Psoas muscle (tissue), 7 donors: ENCODE measurements at regions not wholly inside any gene's neighbourhood (a gene's known extent, or its start where the extent isn't known, plus 50 kb on each side); places are given as distances from the start of the nearest gene placed in this dataset.
A peak's percentile ranks its signal among the peaks of the same experiment; 100 is the strongest.

Experiments used
- ATAC-seq, 4 donors: fragments of 200-7000 bp; cut with Tn5 transposase; one replicate each; pipeline ENCODE4 v1.9.1; 2020; ENCODE audit warnings: moderate library complexity in 3 of 4, mild to moderate bottlenecking in 2 of 4
- DNase-seq, 2 donors: peaks; one replicate each; pipeline ENCODE4 v3.0.0-alpha.2; 2020
- H3K27ac ChIP-seq: fragments of 200-600 bp; one replicate; pipeline ENCODE4 v1.8.0; 2022
- H3K27me3 ChIP-seq, 3 donors: fragments of 200-600 bp in 1 of 3; one replicate each; pipeline versions ENCODE4 v1.6.1 to v1.8.0; 2013 to 2022; ENCODE audit warnings: low read length in 2 of 3, mild to moderate bottlenecking in 2 of 3, moderate library complexity in 1 of 3; ENCODE audit not compliant: insufficient read depth in 3 of 3
- H3K36me3 ChIP-seq, 2 donors: fragments of 200-600 bp in 1 of 2; one replicate each; pipeline versions ENCODE4 v1.6.1 to v1.8.0; 2013 to 2022; ENCODE audit warnings: low read depth in 1 of 2, mild to moderate bottlenecking in 1 of 2, moderate library complexity in 1 of 2; ENCODE audit not compliant: insufficient read depth in 1 of 2
- H3K4me1 ChIP-seq: fragments of 200-600 bp; one replicate; pipeline ENCODE4 v1.8.0; 2022
- H3K4me3 ChIP-seq: fragments of 200-600 bp; one replicate; pipeline ENCODE4 v1.8.0; 2022; ENCODE audit warnings: mild to moderate bottlenecking
- H3K9me3 ChIP-seq: fragments of 200-600 bp; one replicate; pipeline ENCODE4 v1.8.0; 2022
- CTCF ChIP-seq: fragments of 200-600 bp; IDR thresholded peaks from one replicate; pipeline ENCODE4 v1.8.0; 2022; ENCODE audit warnings: antibody characterized with exemption
- whole genome bisulfite sequencing, 3 donors: extraction: QIAGEN DNeasy Blood & Tissue Kit; methylation state at CpG; one replicate each; pipeline versions ENCODE4 v1.1.6 to v1.1.7; 2013; 5-methylcytosine and 5-hydroxymethylcytosine counted together
- intact Hi-C, 2 donors: fragments of 100-400 bp; cut with DNase I; formaldehyde crosslinking; loops; one replicate each; pipeline versions ENCODE4 v1.11.0 to v1.14.2; 2022
- donor health status: healthy with polysubstance abuse.
- donor health status: DM: no; HTN: no; CAD: no; lungs with moderate emphysema.
- donor health status: Bipolar disorder and iron deficiency.
- donor health status: healthy.
- donor health status: DM: yes; HTN: yes; CAD: no.
- donor health status: DM: no; HTN: no; CAD: no.
- donor health status: DM: yes; HTN: yes; CAD: no.

- H3K4me1 ChIP-seq = peaks cover 44% of the 10 kb centered on the region
- no peak for ATAC-seq
- 92 to 97% (median 94%) methylated on average over 4 of the region's 4 CpGs for WGBS, 3 donors
Measured at GRCh38 chr1:232473900-232474299, 156.0 kb downstream of the SIPA1L2 start.

GRCh38 chr1:232473324-232473723 lies 156.6 kb downstream of the SIPA1L2 start:
- DNase-seq = peak in 1 of 2 donors; percentile 25
- intact Hi-C loops = no loop called here
- ATAC-seq = no peak
- Histone ChIP-seq H3K9me3 (no peaks in the 10 kb centered on the region), H3K27me3 (no peaks in the 10 kb centered on the region), H3K4me3 (no peak overlapping the region), H3K36me3 (no peaks in the 10 kb centered on the region), H3K4me1 (peaks cover 38% of the 10 kb centered on the region), H3K27ac (no peak overlapping the region)
- no peak for TF ChIP-seq CTCF
- WGBS, 3 donors = 55 to 81% (median 67%) methylated on average over 2 of the region's 2 CpGs

More at GRCh38 chr1:232473900-232474299, 156.0 kb downstream of the SIPA1L2 start:
- Histone ChIP-seq H3K27ac (no peak overlapping the region), H3K9me3 (no peaks in the 10 kb centered on the region), H3K36me3 (no peaks in the 10 kb centered on the region), H3K4me3 (no peak overlapping the region), H3K27me3 (no peaks in the 10 kb centered on the region)
- DNase-seq = no peak
- no peak for TF ChIP-seq CTCF
- intact Hi-C loops = no loop called here

- TF ChIP-seq CTCF = no peak
- no peak for DNase-seq
- Histone ChIP-seq H3K27me3 (no peaks in the 10 kb centered on the region), H3K4me3 (no peak overlapping the region), H3K4me1 (peaks cover 32% of the 10 kb centered on the region), H3K27ac (no peak overlapping the region), H3K9me3 (no peaks in the 10 kb centered on the region), H3K36me3 (no peaks in the 10 kb centered on the region)
- no peak for ATAC-seq
- 66 to 81% (median 72%) methylated on average over 3 of the region's 3 CpGs for WGBS, 3 donors
- intact Hi-C loops = loop anchor here in 1 of 2 donors (1.0 kb wide), 1 partner anchor 37 kb away; no protein-coding TSS in a partner anchor
Measured at GRCh38 chr1:232472485-232473041, 157.4 kb downstream of the SIPA1L2 start.

GRCh38 chr1:232471250-232471649 lies 158.7 kb downstream of the SIPA1L2 start:
- no peak for ATAC-seq
- Histone ChIP-seq H3K36me3 (peaks cover 3 to 5% of the 10 kb centered on the region in 2 donors), H3K27ac (no peak overlapping the region), H3K4me3 (no peak overlapping the region), H3K4me1 (peaks cover 21% of the 10 kb centered on the region), H3K27me3 (no peaks in the 10 kb centered on the region), H3K9me3 (no peaks in the 10 kb centered on the region)
- WGBS, 3 donors = 83 to 88% (median 83%) methylated on average over 5 of the region's 5 CpGs
- no peak for TF ChIP-seq CTCF
- DNase-seq = no peak
- intact Hi-C loops = no loop called here

GRCh38 chr1:232470711-232471110 lies 159.2 kb downstream of the SIPA1L2 start:
- TF ChIP-seq CTCF = no peak
- peaks cover 3 to 5% of the 10 kb centered on the region in 2 donors for H3K36me3 ChIP-seq
- H3K4me1 ChIP-seq = peaks cover 16% of the 10 kb centered on the region
- no peak overlapping the region for H3K4me3 ChIP-seq
- no peaks in the 10 kb centered on the region for H3K9me3 ChIP-seq
- intact Hi-C loops = no loop called here
- H3K27ac ChIP-seq = no peak overlapping the region
- no peaks in the 10 kb centered on the region for H3K27me3 ChIP-seq
- no peak for DNase-seq
- no peak for ATAC-seq
- WGBS, 3 donors = 84 to 96% (median 88%) methylated on average over 1 of the region's 1 CpG
